Loucy (cell line): ENCODE measurements at regions not wholly inside any gene's neighbourhood (a gene's known extent, or its start where the extent isn't known, plus 50 kb on each side); places are given as distances from the start of the nearest gene placed in this dataset.
A peak's percentile ranks its signal among the peaks of the same experiment; 100 is the strongest.

Experiments used
- H2AFZ ChIP-seq: fragments of 200-600 bp; sonication (generic); 2 replicates; pipeline ENCODE4 v1.6.0; 2016; ENCODE audit warnings: antibody characterized with exemption, mild to moderate bottlenecking, low read length, moderate library complexity
- H3F3A ChIP-seq: fragments of 200-600 bp; 2 replicates; pipeline ENCODE4 v1.6.0; 2016; ENCODE audit warnings: antibody characterized with exemption, low read depth, mild to moderate bottlenecking
- H3K27me3 ChIP-seq: fragments of 200-600 bp; sonication (generic); 2 replicates; pipeline ENCODE4 v1.6.1; 2014; ENCODE audit warnings: low read length, mild to moderate bottlenecking; ENCODE audit not compliant: insufficient read depth, poor library complexity, severe bottlenecking
- H3K36me3 ChIP-seq: fragments of 200-600 bp; sonication (generic); 2 replicates; pipeline ENCODE4 v1.6.1; 2016; ENCODE audit warnings: low read length; ENCODE audit not compliant: insufficient read depth
- H3K4me1 ChIP-seq: fragments of 200-600 bp; sonication (generic); 2 replicates; pipeline ENCODE4 v1.5.1; 2014; ENCODE audit warnings: low read length, mild to moderate bottlenecking; ENCODE audit not compliant: insufficient read depth, poor library complexity, severe bottlenecking
- H3K4me2 ChIP-seq: fragments of 200-600 bp; sonication (generic); 2 replicates; pipeline ENCODE4 v1.6.0; 2014; ENCODE audit warnings: antibody characterized with exemption, low read length, low read depth, mild to moderate bottlenecking; ENCODE audit not compliant: poor library complexity, severe bottlenecking
- H3K4me3 ChIP-seq: fragments of 200-600 bp; sonication (generic); 2 replicates; pipeline ENCODE4 v1.5.1; 2014; ENCODE audit warnings: low read length, mild to moderate bottlenecking, mixed read lengths; ENCODE audit not compliant: poor library complexity, severe bottlenecking
- H3K79me2 ChIP-seq: fragments of 200-600 bp; sonication (generic); 2 replicates; pipeline ENCODE4 v1.6.1; 2014; ENCODE audit warnings: low read length; ENCODE audit not compliant: insufficient read depth
- H3K9ac ChIP-seq: fragments of 200-600 bp; sonication (generic); 2 replicates; pipeline ENCODE4 v1.6.0; 2014; ENCODE audit warnings: mild to moderate bottlenecking, low read depth, low read length, moderate library complexity; ENCODE audit not compliant: poor library complexity, severe bottlenecking
- H3K9me2 ChIP-seq: fragments of 200-600 bp; sonication (generic); replicated peaks from 2 replicates; pipeline ENCODE4 v1.6.1; 2016; ENCODE audit warnings: low read depth, low read length, mixed read lengths
- H3K9me3 ChIP-seq: fragments of 200-600 bp; sonication (generic); 2 replicates; pipeline ENCODE4 v1.6.1; 2014; ENCODE audit warnings: mild to moderate bottlenecking, antibody characterized with exemption, low read length, low read depth; ENCODE audit not compliant: insufficient read depth
- H4K20me1 ChIP-seq: fragments of 200-600 bp; sonication (generic); 2 replicates; pipeline ENCODE4 v1.6.0; 2014; ENCODE audit warnings: antibody characterized with exemption, low read length, mild to moderate bottlenecking; ENCODE audit not compliant: insufficient read depth, poor library complexity, severe bottlenecking
- EZH2phosphoT487 ChIP-seq: fragments of 200-600 bp; IDR thresholded peaks from 2 replicates; pipeline ENCODE4 v1.6.1; 2018; ENCODE audit warnings: antibody characterized with exemption, mild to moderate bottlenecking, moderate library complexity, borderline replicate concordance
- TF ChIP-seq, protein P1 (sequence below): fragments of 200-600 bp; sonication (generic); conservative IDR thresholded peaks from 2 replicates; pipeline ENCODE4 v1.5.1; 2014; ENCODE audit warnings: mild to moderate bottlenecking, antibody characterized with exemption, low read length

DNA sequence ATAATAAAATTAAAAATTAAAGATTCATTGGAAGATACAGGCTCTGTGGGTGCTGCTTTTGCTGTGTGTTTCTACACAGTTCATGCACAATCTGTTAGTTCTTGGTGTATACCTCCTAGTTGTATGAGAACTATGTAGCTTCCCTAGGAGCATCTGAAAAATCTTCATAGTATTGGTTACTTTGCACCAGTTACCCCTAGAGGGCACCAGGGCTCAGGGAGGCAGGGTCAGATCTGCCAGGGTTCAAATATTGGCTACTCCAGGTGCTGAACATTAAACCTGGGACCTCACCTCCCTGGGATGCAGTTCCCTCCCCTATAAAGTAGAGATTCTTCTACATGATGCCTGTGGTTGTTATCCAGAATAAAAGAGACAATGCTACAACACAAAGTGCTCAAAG, 583.0 kb upstream of the CDH11 start:
- Histone ChIP-seq H3F3A (no peaks in the 10 kb centered on the region), H3K9ac (no peak overlapping the region), H3K79me2 (no peaks in the 10 kb centered on the region), H3K36me3 (no peaks in the 10 kb centered on the region), H3K4me2 (no peak overlapping the region), H3K4me1 (no peaks in the 10 kb centered on the region), H4K20me1 (no peaks in the 10 kb centered on the region), H3K9me2 (no peaks in the 10 kb centered on the region), H2AFZ (no peak overlapping the region), H3K4me3 (no peak overlapping the region), H3K27me3 (no peaks in the 10 kb centered on the region), H3K9me3 (no peaks in the 10 kb centered on the region)
- TF ChIP-seq, protein P1, sequence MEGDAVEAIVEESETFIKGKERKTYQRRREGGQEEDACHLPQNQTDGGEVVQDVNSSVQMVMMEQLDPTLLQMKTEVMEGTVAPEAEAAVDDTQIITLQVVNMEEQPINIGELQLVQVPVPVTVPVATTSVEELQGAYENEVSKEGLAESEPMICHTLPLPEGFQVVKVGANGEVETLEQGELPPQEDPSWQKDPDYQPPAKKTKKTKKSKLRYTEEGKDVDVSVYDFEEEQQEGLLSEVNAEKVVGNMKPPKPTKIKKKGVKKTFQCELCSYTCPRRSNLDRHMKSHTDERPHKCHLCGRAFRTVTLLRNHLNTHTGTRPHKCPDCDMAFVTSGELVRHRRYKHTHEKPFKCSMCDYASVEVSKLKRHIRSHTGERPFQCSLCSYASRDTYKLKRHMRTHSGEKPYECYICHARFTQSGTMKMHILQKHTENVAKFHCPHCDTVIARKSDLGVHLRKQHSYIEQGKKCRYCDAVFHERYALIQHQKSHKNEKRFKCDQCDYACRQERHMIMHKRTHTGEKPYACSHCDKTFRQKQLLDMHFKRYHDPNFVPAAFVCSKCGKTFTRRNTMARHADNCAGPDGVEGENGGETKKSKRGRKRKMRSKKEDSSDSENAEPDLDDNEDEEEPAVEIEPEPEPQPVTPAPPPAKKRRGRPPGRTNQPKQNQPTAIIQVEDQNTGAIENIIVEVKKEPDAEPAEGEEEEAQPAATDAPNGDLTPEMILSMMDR = peak; percentile 54
- TF ChIP-seq EZH2phosphoT487 = no peak

DNA sequence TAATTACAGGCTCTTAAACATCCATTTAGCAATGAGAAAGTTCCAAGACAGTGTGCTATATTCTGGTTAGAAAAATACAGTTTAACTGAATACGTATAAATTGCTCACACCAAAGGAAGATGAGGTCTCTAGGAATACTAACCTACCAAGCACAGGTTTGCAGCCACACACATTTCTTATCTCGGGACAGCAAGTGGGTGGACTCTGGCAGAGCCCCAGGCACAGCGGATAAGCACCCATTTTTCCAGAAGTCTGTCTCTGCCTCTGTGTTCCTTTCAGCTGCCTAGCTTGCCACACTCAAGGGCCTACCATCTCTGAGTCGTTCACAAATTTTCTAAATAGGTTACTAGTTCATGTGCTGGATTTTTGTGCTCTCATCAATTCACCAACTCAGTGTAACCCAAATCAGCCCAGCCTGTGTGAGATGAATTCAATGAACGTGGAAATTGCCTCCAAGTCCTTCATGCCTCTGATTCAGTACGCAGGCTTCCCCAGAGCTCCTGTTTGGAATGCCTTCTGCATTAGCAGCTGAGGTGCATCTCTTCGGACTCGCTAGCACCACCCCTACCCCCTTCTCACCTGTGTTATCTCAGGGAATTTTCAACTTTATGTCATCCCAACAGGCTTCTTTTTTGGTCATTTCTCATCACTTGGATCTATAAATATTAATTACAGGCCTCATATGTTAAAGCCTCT, 581.0 kb upstream of the CDH11 start:
- no peak overlapping the region for H3K9ac ChIP-seq
- no peaks in the 10 kb centered on the region for H3F3A ChIP-seq
- H3K79me2 ChIP-seq = no peaks in the 10 kb centered on the region
- H3K4me3 ChIP-seq = no peak overlapping the region
- no peaks in the 10 kb centered on the region for H4K20me1 ChIP-seq
- H3K9me2 ChIP-seq = no peaks in the 10 kb centered on the region
- TF ChIP-seq, protein P1 = no peak
- no peak for TF ChIP-seq EZH2phosphoT487
- H3K4me1 ChIP-seq = no peaks in the 10 kb centered on the region
- no peaks in the 10 kb centered on the region for H3K27me3 ChIP-seq
- H3K36me3 ChIP-seq = no peaks in the 10 kb centered on the region
- H3K4me2 ChIP-seq = no peak overlapping the region
- no peaks in the 10 kb centered on the region for H3K9me3 ChIP-seq
- no peak overlapping the region for H2AFZ ChIP-seq

DNA sequence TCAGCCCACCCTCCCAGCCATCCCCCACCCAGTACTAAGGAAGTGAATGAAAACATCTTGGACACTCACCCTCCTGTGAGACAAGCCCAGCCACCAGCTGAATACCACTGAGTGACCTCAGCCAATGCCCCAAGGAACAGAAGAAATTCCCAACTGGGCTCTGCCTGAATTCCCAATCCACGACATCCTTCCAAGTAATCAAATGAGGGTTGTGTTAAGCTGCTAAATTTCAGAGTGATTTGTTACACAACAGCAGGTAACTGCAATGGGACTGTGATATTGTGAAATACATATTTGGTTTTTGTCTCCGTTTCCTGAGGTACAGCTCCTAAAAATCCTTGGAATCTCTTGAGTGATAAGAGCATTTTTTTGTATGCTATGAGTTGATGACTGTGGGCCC, 578.7 kb upstream of the CDH11 start:
- H3K4me2 ChIP-seq = no peak overlapping the region
- H3K36me3 ChIP-seq = no peaks in the 10 kb centered on the region
- H3K9ac ChIP-seq = no peak overlapping the region
- no peaks in the 10 kb centered on the region for H3K9me2 ChIP-seq
- TF ChIP-seq EZH2phosphoT487 = no peak
- TF ChIP-seq, protein P1 = no peak
- H3K9me3 ChIP-seq = no peaks in the 10 kb centered on the region
- no peaks in the 10 kb centered on the region for H3K27me3 ChIP-seq
- H4K20me1 ChIP-seq = no peaks in the 10 kb centered on the region
- no peak overlapping the region for H2AFZ ChIP-seq
- H3F3A ChIP-seq = no peaks in the 10 kb centered on the region
- H3K79me2 ChIP-seq = no peaks in the 10 kb centered on the region
- H3K4me1 ChIP-seq = no peaks in the 10 kb centered on the region
- H3K4me3 ChIP-seq = no peak overlapping the region
